Inferior parietal cortex (tissue), 1 donor: ENCODE measurements at regions not wholly inside any gene's neighbourhood (a gene's known extent, or its start where the extent isn't known, plus 50 kb on each side); places are given as distances from the start of the nearest gene placed in this dataset.
"Not testable (repeated sequence)": the region's sequence is repeated elsewhere in the genome, so short reads cannot be mapped to it uniquely, and the experiment has no call there.

Source experiments
- DNase-seq: peaks from one replicate; pipeline ENCODE4 v3.0.0-alpha.2; 2016; ENCODE audit errors: extremely low spot score

- no peak for DNase-seq
These were observed 123.1 kb upstream of the PRMT8 start for GRCh38 chr12:3367750-3368444.

DNA sequence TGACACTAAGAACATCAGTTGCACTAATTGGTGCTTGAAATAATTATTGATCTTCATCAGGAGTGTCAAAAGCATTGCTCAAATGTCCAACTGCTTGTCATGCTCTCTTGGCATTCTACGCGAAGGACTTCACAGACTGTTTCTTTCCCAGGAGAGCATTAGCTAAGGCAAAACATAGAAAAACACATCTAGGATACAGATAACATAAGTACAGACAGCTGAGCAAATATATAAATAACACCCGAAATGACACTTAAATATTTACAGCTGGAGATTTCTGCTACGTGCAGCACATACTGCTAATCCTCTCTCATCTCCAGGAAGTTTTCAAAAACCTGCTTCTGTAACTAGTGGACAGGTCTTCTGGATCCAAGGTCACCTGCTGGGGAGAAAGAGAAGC is 120.0 kb upstream of the PRMT8 start:
- DNase-seq, result no peak

DNA sequence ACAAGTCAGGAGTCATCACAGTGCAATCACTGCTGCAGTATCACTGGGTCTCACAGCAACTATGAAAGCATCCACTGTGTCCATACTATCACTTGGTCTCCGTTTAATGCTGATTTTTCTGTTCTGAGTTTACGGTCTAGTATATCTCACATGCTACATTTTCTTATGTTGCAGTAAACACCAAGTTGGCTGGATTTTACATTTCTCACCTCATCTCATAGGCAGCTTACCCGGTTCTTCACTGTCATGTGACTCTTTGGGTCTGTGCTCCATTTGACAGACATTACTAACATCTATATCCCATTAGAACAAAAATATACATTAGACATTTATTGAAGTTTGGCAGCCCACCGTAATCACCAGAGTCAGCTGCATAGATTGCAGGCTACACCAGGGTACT is 115.7 kb upstream of the PRMT8 start:
- DNase-seq, result no peak

- no peak for DNase-seq
These were observed 114.1 kb upstream of the PRMT8 start for GRCh38 chr12:3376779-3377455.

DNA sequence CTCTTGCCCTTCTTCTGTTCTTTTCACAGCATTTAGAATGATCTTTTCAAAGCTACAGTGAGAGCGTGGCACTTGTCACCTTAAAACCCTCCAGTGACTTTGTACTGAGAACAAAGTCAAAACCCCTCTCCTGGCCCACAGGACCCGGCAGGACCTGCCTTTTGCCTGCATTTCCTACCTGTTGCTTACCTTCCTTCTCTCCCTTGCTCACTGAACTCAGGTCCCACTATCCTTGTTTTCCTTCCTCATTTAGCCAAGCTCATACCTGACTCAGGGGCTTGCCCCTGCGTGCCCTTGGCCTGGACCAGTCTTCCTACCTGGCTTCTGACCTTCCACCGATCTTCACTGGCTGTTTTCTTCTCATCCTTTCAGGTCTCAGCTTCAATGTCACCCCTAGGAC is 112.3 kb upstream of the PRMT8 start:
- no peak for DNase-seq

GRCh38 chr12:3379079-3379478 is 111.9 kb upstream of the PRMT8 start:
- DNase-seq, result no peak

GRCh38 chr12:3380200-3381043 is 110.6 kb upstream of the PRMT8 start:
- DNase-seq, result no peak

DNA sequence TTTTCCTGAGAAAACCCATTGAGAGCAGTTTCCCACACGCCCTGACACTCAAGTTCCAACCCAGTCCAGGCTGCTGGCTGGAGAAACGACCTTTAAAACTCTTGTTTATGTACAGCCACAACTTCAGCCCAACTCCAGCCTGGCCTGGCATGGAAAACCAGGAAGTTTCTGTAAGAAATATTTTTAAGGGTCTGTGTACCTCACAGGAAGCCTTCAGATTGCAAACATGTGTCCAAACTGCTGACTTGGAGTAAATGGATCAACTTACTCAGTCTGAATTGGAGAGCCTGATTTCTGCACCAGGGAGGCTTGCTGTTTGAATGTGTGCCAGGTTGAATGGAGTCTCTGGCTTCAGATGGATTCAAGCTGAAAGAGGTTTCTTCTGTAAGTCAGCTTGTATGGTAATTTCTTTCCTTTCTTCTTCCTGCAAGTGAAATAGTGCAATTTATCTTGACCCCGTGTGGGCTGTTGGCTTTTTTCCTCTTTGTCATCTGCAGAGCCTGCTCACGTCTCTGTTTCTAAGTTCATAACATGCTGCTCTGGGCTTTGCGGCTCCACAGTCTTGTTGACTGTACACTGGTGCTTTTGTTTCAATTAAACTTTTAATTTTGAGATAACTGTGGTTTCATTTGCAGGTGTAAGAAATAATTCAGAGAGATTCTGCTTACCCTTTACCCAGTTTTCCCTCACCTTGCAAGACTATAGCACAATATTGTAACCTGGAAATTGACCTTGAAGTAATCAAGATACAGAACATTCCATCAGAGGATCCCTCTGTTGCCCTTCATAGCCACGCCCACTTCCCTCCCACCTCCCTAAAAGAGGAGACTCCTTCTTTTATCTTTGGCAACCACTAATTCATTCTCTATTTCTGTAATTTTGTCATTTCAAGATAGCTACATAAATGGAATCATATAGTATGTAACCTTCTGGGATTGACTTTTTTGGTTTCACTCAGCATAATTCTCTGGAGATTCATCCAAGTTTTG is 109.7 kb upstream of the PRMT8 start:
- DNase-seq, result no peak

DNA sequence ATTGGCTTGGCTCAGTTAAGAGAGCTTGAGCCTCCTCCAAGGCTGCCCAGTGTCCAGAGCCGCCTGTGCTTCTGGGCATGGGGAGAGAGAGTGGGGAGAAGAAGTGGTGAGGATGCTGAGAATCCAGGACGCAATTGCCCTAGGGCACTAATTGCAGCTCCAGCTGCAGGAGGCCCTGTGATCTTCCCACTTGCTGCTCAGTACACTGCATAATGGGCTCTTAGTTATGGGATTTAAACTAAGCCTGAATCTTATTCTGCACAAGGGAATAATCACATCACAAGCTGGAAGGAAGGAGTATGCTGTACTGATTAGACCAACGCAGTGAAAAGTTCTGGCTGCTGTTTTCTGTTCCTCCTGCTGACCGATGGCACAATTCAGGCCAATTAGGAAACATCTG is 101.0 kb upstream of the PRMT8 start:
- DNase-seq, result no peak

DNA sequence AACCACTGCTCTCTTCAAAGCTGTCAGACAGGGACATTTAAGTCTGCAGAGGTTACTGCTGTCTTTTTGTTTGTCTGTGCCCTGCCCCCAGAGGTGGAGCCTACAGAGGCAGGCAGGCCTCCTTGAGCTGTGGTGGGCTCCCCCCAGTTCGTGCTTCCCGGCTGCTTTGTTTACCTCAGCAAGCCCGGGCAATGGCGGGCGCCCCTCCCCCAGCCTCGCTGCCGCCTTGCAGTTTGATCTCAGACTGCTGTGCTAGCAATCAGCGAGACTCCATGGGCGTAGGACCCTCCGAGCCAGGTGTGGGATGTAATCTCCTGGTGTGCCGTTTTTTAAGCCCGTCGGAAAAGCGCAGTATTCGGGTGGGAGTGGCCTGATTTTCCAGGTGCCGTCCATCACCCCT is 93.4 kb upstream of the PRMT8 start:
- not testable (repeated sequence) for DNase-seq

DNA sequence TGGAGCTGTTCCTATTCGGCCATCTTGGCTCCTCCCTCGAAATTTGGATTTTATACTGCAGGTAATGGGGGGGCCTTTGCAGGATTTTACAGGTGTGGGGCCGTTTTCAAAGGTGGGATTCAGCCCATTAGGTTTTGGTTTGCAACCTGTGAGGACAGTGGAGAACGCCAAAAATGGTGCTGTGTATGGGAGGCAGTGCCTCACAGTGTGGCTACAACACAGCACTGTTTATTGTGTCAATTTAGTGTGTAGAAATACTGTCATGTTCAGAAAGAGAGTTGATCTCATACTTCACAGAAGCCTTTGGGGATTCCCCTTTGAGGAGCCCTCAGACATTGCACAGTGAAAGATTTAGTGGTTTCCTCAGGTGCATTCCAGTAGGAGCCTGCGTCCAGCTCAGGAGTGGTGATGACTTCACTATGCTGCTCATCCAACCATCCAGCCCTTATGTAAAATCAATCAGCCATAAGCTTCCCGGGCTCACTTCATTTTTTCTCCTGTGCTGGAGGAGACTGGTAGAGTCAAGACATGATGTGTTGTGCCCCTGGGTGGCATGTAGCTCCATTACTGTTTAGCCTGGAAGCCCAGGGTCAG is 92.7 kb upstream of the PRMT8 start:
- no peak for DNase-seq

- no peak for DNase-seq
These were observed 85.2 kb upstream of the PRMT8 start for GRCh38 chr12:3405821-3406220.

- no peak for DNase-seq
These were observed 83.3 kb upstream of the PRMT8 start for GRCh38 chr12:3407723-3408122.

DNA sequence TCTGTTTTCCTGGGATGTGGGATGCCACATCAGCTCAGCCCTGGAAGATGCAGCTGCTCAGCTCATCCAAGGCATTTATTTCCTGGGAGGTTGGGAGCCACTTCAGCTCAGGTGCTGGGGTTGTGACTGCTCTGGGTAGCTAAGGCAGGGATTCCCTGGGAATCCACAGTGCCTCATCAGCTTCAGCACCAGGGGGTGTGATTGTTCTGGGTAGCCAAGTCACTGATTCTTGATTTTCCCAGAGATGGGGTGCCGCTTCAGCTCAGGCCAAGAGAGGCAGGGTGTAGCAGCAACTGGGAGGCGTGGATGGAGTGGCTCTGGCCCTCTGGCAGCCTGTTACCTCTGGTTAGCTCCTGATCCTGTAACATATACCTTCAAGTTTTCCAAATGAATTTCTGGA is 81.3 kb upstream of the PRMT8 start:
- DNase-seq, result no peak

DNA sequence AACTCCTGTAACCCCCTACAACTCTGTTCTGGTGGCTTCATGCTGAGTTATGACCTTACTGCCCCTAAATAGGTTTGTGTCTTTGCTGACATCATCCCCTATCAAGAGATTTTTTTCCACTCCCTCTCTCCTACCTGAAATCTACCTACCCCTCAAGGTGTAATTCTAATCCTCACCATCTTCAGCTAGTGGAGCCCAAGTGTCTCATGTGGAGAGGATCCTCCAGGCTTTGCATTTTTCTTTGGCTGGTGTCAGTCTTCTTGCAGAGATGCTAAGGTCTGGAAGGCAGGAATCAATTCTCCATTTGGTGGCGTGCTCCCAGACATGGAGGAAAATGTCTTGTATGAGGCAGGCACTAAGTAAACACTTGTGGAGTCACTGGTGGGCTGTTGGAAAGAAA is 74.8 kb upstream of the PRMT8 start:
- no peak for DNase-seq

DNA sequence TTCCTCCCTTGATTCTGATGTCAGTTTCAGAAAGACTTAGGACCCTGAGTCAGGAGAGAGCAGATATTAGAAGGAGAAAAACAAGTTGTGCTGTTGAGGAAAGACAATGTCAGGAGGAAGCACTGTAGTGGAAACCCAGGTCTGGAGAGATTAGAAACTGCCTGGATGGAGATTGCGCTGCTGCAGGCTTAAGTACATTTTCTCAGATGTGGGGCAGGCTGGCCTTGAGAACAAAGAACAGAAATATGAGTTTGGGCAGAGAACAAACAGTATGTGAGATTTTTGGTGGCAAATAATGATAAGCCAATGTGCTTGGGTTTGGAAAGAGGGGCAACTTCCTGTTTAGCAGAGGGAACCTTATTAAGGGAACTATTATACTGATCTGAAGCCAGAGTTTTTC is 74.3 kb upstream of the PRMT8 start:
- DNase-seq, result no peak

DNA sequence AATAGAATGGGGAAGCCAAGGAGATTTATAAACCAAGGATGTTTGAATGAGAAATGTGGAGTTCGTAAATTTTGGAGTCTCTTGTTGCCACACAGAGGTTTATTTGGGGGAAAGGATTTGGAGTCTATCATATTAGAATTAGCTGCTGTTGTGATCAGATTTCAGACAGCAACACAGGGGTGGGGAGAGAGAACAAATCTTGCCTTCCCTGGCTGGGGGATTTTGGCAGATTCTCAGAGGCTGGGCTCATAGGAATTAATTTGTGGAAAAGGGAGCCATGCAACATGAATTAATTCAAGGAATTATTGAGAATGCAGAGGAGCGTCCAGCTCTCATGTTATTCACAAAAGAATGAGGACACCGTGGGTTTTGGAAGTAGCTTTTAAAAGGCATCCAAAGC is 73.9 kb upstream of the PRMT8 start:
- no peak for DNase-seq

DNA sequence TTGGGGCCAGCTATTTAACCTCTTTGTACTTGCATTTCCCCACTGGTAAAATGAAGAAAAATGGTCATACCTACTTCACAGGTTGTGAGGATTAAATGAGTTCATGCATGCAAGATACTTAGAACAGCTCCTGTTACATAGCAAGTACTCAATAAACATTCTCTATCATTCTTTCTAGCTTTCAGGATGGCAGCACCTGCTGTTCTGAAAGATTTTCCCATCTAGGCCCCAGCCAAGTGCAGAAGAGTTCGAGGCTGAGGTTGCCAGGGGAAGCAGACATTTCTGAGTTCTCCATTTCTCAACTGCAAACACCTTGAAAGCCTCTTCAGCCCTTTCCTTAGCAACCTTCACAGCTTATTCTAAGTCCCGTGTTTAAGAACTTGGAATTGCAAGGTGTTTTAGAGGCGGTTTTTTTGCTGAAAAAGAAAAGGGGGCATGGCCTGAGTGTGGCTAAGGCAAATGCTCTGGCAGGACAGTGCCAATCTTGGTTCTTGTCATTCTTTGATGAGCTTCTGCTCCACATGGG is 73.0 kb upstream of the PRMT8 start:
- DNase-seq, result no peak

GRCh38 chr12:3418609-3419390 is 72.2 kb upstream of the PRMT8 start:
- DNase-seq, result no peak

DNA sequence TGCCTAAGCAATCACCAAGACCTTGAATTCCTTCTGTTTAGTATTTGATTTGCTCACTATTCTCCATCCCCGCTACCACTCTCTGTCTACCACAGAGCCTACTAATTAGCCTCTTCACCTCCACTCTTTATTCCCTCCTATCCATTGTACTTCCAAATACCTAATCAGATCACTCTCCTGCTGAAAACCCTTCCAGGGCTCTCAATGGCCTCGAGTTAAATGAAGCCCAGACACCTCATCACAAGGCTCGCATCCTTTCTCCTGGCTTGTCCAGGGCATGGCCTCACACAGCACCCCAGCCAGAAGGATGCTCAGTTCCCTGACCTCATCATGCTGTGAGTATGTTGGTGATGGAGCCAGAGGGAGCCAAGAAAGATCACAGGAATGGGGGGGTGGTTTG is 71.4 kb upstream of the PRMT8 start:
- no peak for DNase-seq
